OCI-LY1 (cell line): ENCODE measurements at regions not wholly inside any gene's neighbourhood (a gene's known extent, or its start where the extent isn't known, plus 50 kb on each side); places are given as distances from the start of the nearest gene placed in this dataset.

Experiments used
- H2AFZ ChIP-seq: fragments of 200-600 bp; sonication (generic), shearing (Covaris generic); 2 replicates; pipeline ENCODE4 v1.6.0; 2014; ENCODE audit warnings: antibody characterized with exemption, mild to moderate bottlenecking, low read length
- H3F3A ChIP-seq: fragments of 200-600 bp; sonication (generic), shearing (Covaris generic); 2 replicates; pipeline ENCODE4 v1.6.0; 2014; ENCODE audit warnings: mild to moderate bottlenecking, antibody characterized with exemption, low read length, moderate library complexity; ENCODE audit not compliant: insufficient read depth
- H3K27ac ChIP-seq: fragments of 200-600 bp; sonication (generic); 2 replicates; pipeline ENCODE4 v1.5.1; 2014; ENCODE audit warnings: low read length, mixed run types, mild to moderate bottlenecking, low read depth; ENCODE audit not compliant: poor library complexity, severe bottlenecking
- H3K27me3 ChIP-seq: fragments of 200-600 bp; sonication (generic); 2 replicates; pipeline ENCODE4 v1.6.0; 2014; ENCODE audit warnings: antibody characterized with exemption, mild to moderate bottlenecking, low read length, moderate library complexity; ENCODE audit not compliant: insufficient read depth
- H3K36me3 ChIP-seq: fragments of 200-600 bp; sonication (generic); 2 replicates; pipeline ENCODE4 v1.6.1; 2014; ENCODE audit warnings: mild to moderate bottlenecking, antibody characterized with exemption, low read length, moderate library complexity, mixed read lengths; ENCODE audit not compliant: insufficient read depth
- H3K4me1 ChIP-seq: fragments of 200-600 bp; sonication (generic); 2 replicates; pipeline ENCODE4 v1.5.1; 2014; ENCODE audit warnings: mild to moderate bottlenecking, low read length, moderate library complexity; ENCODE audit not compliant: insufficient read depth, severe bottlenecking
- H3K4me2 ChIP-seq: fragments of 200-600 bp; sonication (generic), shearing (Covaris generic); 2 replicates; pipeline ENCODE4 v1.6.1; 2014; ENCODE audit warnings: low read length
- H3K4me3 ChIP-seq: fragments of 200-600 bp; sonication (generic); 2 replicates; pipeline ENCODE4 v1.5.1; 2014; ENCODE audit warnings: low read length, low read depth, mild to moderate bottlenecking, mixed read lengths; ENCODE audit not compliant: poor library complexity, severe bottlenecking
- H3K79me2 ChIP-seq: fragments of 200-600 bp; shearing (Covaris generic); 2 replicates; pipeline ENCODE4 v1.6.1; 2016; ENCODE audit warnings: mixed run types, low read length, mixed read lengths; ENCODE audit not compliant: insufficient read depth
- H3K9ac ChIP-seq: fragments of 200-600 bp; sonication (generic), shearing (Covaris generic); 2 replicates; pipeline ENCODE4 v1.6.1; 2014; ENCODE audit warnings: mild to moderate bottlenecking, low read length, mixed read lengths
- H3K9me2 ChIP-seq: fragments of 200-600 bp; sonication (generic), shearing (Covaris generic); 2 replicates; pipeline ENCODE4 v1.6.1; 2014; ENCODE audit warnings: low read depth, mild to moderate bottlenecking, low read length, mixed read lengths
- H3K9me3 ChIP-seq: fragments of 200-600 bp; shearing (Covaris generic); 2 replicates; pipeline ENCODE4 v1.6.1; 2014; ENCODE audit warnings: low read length, mixed read lengths
- H4K20me1 ChIP-seq: fragments of 200-600 bp; sonication (generic), shearing (Covaris generic); 2 replicates; pipeline ENCODE4 v1.6.0; 2016; ENCODE audit warnings: mild to moderate bottlenecking, low read length; ENCODE audit not compliant: insufficient read depth
- CTCF ChIP-seq: fragments of 200-600 bp; sonication (generic), shearing (Covaris generic); IDR thresholded peaks from 2 replicates; pipeline ENCODE4 v1.5.1; 2017; ENCODE audit warnings: mild to moderate bottlenecking, antibody characterized with exemption, low read length, moderate library complexity, mixed read lengths
- EZH2 ChIP-seq: fragments of 200-600 bp; sonication (generic), shearing (Covaris generic); IDR thresholded peaks from 2 replicates; pipeline ENCODE4 v1.8.0; 2017; ENCODE audit warnings: borderline replicate concordance, mixed run types, mild to moderate bottlenecking, antibody characterized with exemption, low read length, moderate library complexity, mixed read lengths

DNA sequence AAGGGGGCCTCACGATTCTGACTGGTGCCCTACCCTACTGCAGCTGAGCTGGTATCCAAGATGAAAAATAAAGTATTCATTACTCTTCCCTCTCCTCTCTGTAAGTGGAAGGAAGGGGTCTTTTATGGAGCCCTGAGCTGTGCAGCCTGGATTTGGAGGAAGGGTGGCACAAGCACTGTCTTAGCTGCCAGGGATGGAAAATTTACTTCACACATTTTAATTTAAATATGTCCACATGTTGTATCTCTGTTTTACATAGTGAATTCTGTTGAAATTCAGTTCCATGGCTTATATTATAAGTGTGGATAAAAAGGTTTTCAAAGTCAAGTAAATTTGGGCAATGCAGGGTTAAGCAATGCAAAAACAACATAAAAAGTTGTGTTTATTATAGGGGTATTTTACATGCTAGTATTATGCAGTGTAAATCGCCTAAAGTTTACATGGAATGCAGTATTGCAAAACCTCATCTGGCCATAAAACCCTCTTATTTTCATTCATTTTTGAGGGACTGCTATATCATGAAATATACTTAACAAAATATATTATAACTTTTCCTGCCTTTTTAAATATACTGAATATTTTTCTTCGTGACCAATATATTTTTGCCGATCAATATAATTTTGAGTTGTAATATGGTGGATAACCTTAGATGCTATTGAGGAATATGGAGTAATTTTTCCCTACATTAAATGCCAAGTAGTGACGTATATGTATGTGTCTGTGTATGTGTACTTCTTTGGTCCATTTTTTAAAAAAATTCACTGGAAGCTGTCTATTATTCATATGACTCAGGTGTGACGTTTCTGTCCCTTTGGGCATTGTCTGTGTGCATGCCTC lies 333.9 kb upstream of the CYRIA start:
- no peak for TF ChIP-seq EZH2
- TF ChIP-seq CTCF: no peak
- H3K27me3 ChIP-seq: no peaks in the 10 kb centered on the region
- H3K4me1 ChIP-seq: no peaks in the 10 kb centered on the region
- no peak overlapping the region for H3K9ac ChIP-seq
- no peaks in the 10 kb centered on the region for H4K20me1 ChIP-seq
- no peaks in the 10 kb centered on the region for H3K9me3 ChIP-seq
- H3K79me2 ChIP-seq: no peaks in the 10 kb centered on the region
- H3K36me3 ChIP-seq: no peaks in the 10 kb centered on the region
- no peaks in the 10 kb centered on the region for H3F3A ChIP-seq
- H3K4me3 ChIP-seq: no peak overlapping the region
- H3K4me2 ChIP-seq: no peak overlapping the region
- H3K27ac ChIP-seq: no peak overlapping the region
- H2AFZ ChIP-seq: no peak overlapping the region
- no peaks in the 10 kb centered on the region for H3K9me2 ChIP-seq

GRCh38 chr2:16978301-16978700 lies 312.7 kb upstream of the CYRIA start:
- TF ChIP-seq EZH2: no peak
- TF ChIP-seq CTCF: no peak
- Histone ChIP-seq H3K9me2 (no peaks in the 10 kb centered on the region), H3K4me3 (no peak overlapping the region), H3K9me3 (no peaks in the 10 kb centered on the region), H3K4me1 (no peaks in the 10 kb centered on the region), H3K27me3 (no peaks in the 10 kb centered on the region), H2AFZ (no peak overlapping the region), H3F3A (no peaks in the 10 kb centered on the region), H4K20me1 (no peaks in the 10 kb centered on the region), H3K4me2 (no peak overlapping the region), H3K27ac (no peak overlapping the region), H3K79me2 (no peaks in the 10 kb centered on the region), H3K36me3 (no peaks in the 10 kb centered on the region), H3K9ac (no peak overlapping the region)

GRCh38 chr2:16974688-16975087 lies 309.1 kb upstream of the CYRIA start:
- Histone ChIP-seq H4K20me1 (no peaks in the 10 kb centered on the region), H3K79me2 (no peaks in the 10 kb centered on the region), H3K9ac (no peak overlapping the region), H3F3A (no peaks in the 10 kb centered on the region), H3K4me2 (no peak overlapping the region), H3K9me2 (no peaks in the 10 kb centered on the region), H3K27me3 (no peaks in the 10 kb centered on the region), H3K4me1 (no peaks in the 10 kb centered on the region), H3K4me3 (no peak overlapping the region), H3K9me3 (no peaks in the 10 kb centered on the region), H2AFZ (no peak overlapping the region), H3K27ac (no peak overlapping the region), H3K36me3 (no peaks in the 10 kb centered on the region)
- TF ChIP-seq EZH2 (no peak), CTCF (no peak)
